HEK293 (cell line): ENCODE measurements at regions not wholly inside any gene's neighbourhood (a gene's known extent, or its start where the extent isn't known, plus 50 kb on each side); places are given as distances from the start of the nearest gene placed in this dataset.

Experiments
- GLI2 ChIP-seq: fragments of 450-650 bp; formaldehyde crosslinking; IDR thresholded peaks from 2 replicates; pipeline ENCODE4; 2017; ENCODE audit warnings: missing biosample characterization, missing genetic modification characterization, low read depth, borderline replicate concordance
- KLF7 ChIP-seq: fragments of 450-650 bp; formaldehyde crosslinking; IDR thresholded peaks from 2 replicates; pipeline ENCODE4 v1.5.1; 2016; ENCODE audit warnings: missing biosample characterization, missing genetic modification characterization, borderline replicate concordance
- MYNN ChIP-seq: fragments of 450-650 bp; formaldehyde crosslinking; IDR thresholded peaks from 2 replicates; pipeline ENCODE4 v1.5.1; 2016; ENCODE audit warnings: missing biosample characterization, missing genetic modification characterization, borderline replicate concordance
- SCRT2 ChIP-seq: fragments of 450-650 bp; formaldehyde crosslinking; IDR thresholded peaks from 2 replicates; pipeline ENCODE4 v1.5.1; 2016; ENCODE audit warnings: missing biosample characterization, missing genetic modification characterization
- TCF7L2 ChIP-seq: IDR thresholded peaks from 2 replicates; pipeline ENCODE4 v1.6.1; 2011; ENCODE audit warnings: low read depth, mild to moderate bottlenecking, inconsistent platforms, low read length, moderate library complexity, borderline replicate concordance
- TSHZ1 ChIP-seq: fragments of 450-650 bp; formaldehyde crosslinking; IDR thresholded peaks from 2 replicates; pipeline ENCODE4 v1.5.1; 2016; ENCODE audit warnings: missing biosample characterization, missing genetic modification characterization, borderline replicate concordance
- YY1 ChIP-seq: fragments of 450-650 bp; formaldehyde crosslinking; IDR thresholded peaks from 2 replicates; pipeline ENCODE4 v1.5.1; 2018; ENCODE audit warnings: missing biosample characterization, missing genetic modification characterization
- ZNF274 ChIP-seq, 2 experiments: fragments of 200-500 bp in 1 of 2; fragments of 450-650 bp in 1 of 2; sonication (Bioruptor generic) in 1 of 2; formaldehyde crosslinking in 1 of 2; IDR thresholded peaks; 2 replicates each; pipeline versions ENCODE4 v1.5.1 to v1.6.1; 2014 to 2016; ENCODE audit warnings: borderline replicate concordance in 1 of 2, inconsistent platforms in 1 of 2, low read length in 1 of 2, missing biosample characterization in 1 of 2, missing genetic modification characterization in 1 of 2
- ZNF707 ChIP-seq: fragments of 450-650 bp; formaldehyde crosslinking; IDR thresholded peaks from 2 replicates; pipeline ENCODE4 v1.5.1; 2016; ENCODE audit warnings: missing biosample characterization, missing genetic modification characterization
- TF ChIP-seq, protein P1 (sequence below): fragments of 450-650 bp; formaldehyde crosslinking; IDR thresholded peaks from 2 replicates; pipeline ENCODE4 v1.5.1; 2016; ENCODE audit warnings: missing biosample characterization, missing genetic modification characterization
- TF ChIP-seq, protein P2 (sequence below): fragments of 450-650 bp; formaldehyde crosslinking; IDR thresholded peaks from 2 replicates; pipeline ENCODE4 v1.5.1; 2016; ENCODE audit warnings: missing biosample characterization, missing genetic modification characterization
- TF ChIP-seq, protein P3 (sequence below): IDR thresholded peaks from 2 replicates; pipeline ENCODE4 v1.6.1; 2011; ENCODE audit warnings: mild to moderate bottlenecking, low read depth, low read length, borderline replicate concordance

DNA sequence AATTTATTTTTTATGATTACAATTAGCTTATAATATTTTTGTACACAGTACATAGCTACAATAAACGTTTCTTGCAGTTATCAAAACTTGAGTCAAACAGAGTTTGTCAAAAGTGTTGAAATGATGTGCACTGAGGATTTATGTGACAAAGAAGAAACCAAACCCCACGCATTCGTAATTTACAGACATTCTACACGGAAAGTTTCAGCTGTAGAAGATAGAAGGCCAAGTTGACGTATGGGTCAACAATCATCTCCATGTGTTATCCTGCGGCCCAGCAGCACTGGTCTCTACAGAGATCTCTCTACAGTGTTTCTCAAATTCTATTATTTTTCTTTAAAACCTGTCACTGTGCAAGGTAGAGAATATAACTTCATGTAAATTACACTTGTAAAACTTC is 1507.6 kb downstream of the PCDH9 start:
- TF ChIP-seq TCF7L2 (no peak), SCRT2 (no peak), KLF7 (tag by site-specific recombination) (no peak), ZNF274 (IDR thresholded peaks at IDR 0.05; ENCODE audit: low read length) (no peak), ZNF274 (tag by site-specific recombination; IDR thresholded peaks at IDR 0.05; ENCODE audit: borderline replicate concordance) (no peak), GLI2 (tag by site-specific recombination) (no peak), MYNN (tag by site-specific recombination) (no peak), TSHZ1 (tag by site-specific recombination) (no peak), YY1 (no peak), ZNF707 (tag by site-specific recombination) (no peak)
- TF ChIP-seq, protein P1, sequence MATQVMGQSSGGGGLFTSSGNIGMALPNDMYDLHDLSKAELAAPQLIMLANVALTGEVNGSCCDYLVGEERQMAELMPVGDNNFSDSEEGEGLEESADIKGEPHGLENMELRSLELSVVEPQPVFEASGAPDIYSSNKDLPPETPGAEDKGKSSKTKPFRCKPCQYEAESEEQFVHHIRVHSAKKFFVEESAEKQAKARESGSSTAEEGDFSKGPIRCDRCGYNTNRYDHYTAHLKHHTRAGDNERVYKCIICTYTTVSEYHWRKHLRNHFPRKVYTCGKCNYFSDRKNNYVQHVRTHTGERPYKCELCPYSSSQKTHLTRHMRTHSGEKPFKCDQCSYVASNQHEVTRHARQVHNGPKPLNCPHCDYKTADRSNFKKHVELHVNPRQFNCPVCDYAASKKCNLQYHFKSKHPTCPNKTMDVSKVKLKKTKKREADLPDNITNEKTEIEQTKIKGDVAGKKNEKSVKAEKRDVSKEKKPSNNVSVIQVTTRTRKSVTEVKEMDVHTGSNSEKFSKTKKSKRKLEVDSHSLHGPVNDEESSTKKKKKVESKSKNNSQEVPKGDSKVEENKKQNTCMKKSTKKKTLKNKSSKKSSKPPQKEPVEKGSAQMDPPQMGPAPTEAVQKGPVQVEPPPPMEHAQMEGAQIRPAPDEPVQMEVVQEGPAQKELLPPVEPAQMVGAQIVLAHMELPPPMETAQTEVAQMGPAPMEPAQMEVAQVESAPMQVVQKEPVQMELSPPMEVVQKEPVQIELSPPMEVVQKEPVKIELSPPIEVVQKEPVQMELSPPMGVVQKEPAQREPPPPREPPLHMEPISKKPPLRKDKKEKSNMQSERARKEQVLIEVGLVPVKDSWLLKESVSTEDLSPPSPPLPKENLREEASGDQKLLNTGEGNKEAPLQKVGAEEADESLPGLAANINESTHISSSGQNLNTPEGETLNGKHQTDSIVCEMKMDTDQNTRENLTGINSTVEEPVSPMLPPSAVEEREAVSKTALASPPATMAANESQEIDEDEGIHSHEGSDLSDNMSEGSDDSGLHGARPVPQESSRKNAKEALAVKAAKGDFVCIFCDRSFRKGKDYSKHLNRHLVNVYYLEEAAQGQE (tag by site-specific recombination): no peak
- TF ChIP-seq, protein P2, sequence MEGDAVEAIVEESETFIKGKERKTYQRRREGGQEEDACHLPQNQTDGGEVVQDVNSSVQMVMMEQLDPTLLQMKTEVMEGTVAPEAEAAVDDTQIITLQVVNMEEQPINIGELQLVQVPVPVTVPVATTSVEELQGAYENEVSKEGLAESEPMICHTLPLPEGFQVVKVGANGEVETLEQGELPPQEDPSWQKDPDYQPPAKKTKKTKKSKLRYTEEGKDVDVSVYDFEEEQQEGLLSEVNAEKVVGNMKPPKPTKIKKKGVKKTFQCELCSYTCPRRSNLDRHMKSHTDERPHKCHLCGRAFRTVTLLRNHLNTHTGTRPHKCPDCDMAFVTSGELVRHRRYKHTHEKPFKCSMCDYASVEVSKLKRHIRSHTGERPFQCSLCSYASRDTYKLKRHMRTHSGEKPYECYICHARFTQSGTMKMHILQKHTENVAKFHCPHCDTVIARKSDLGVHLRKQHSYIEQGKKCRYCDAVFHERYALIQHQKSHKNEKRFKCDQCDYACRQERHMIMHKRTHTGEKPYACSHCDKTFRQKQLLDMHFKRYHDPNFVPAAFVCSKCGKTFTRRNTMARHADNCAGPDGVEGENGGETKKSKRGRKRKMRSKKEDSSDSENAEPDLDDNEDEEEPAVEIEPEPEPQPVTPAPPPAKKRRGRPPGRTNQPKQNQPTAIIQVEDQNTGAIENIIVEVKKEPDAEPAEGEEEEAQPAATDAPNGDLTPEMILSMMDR (tag by site-specific recombination): no peak
- TF ChIP-seq, protein P3, sequence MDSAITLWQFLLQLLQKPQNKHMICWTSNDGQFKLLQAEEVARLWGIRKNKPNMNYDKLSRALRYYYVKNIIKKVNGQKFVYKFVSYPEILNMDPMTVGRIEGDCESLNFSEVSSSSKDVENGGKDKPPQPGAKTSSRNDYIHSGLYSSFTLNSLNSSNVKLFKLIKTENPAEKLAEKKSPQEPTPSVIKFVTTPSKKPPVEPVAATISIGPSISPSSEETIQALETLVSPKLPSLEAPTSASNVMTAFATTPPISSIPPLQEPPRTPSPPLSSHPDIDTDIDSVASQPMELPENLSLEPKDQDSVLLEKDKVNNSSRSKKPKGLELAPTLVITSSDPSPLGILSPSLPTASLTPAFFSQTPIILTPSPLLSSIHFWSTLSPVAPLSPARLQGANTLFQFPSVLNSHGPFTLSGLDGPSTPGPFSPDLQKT: no peak
